ENCODE measurements at regions not wholly inside any gene's neighbourhood (a gene's known extent, or its start where the extent isn't known, plus 50 kb on each side); places are given as distances from the start of the nearest gene placed in this dataset.

- H3K27ac ChIP-seq (ENCODE audit: control insufficient read depth, insufficient read depth): no peak overlapping the region
- FAIRE-seq (no peak), ATAC-seq (no peak), DNase-seq (ENCODE audit: low read depth, low spot score) (no peak)
- H2AFZ ChIP-seq (ENCODE audit: control insufficient read depth, low read depth, low read length): no peak overlapping the region
- RAD21 ChIA-PET (ENCODE audit: unreplicated experiment): no interaction called here
- no peaks in the 10 kb centered on the region for H3K36me3 ChIP-seq (ENCODE audit: control insufficient read depth in 2 of 2, insufficient read depth in 2 of 2, low read length in 1 of 2)
- 19% methylated on average over 2 of the region's 2 CpGs for WGBS (ENCODE audit: insufficient coverage, insufficient replicate concordance, low lambda C conversion rate, missing lambda C conversion rate)
- H3K27me3 ChIP-seq (replicated peaks in 1 of 2; ENCODE audit: control insufficient read depth in 2 of 2, insufficient read depth in 2 of 2, low read length in 1 of 2): no peaks in the 10 kb centered on the region
- H3K9me3 ChIP-seq (replicated peaks; ENCODE audit: control insufficient read depth, insufficient read depth, low read length): no peaks in the 10 kb centered on the region
- no peak overlapping the region for H3K4me2 ChIP-seq (ENCODE audit: control insufficient read depth, insufficient read depth)
- no peak for TF ChIP-seq CBFB (IDR thresholded peaks at IDR 0.05; ENCODE audit: low read depth)
- TF ChIP-seq FOXM1 (IDR thresholded peaks at IDR 0.05; ENCODE audit: low read depth, low read length): no peak
- no peak for TF ChIP-seq ZBTB11 (CRISPR knock-in tag; IDR thresholded peaks at IDR 0.05)
- TF ChIP-seq SIN3A (IDR thresholded peaks at IDR 0.05; ENCODE audit: low read depth, low read length): no peak
- TF ChIP-seq SMAD5 (IDR thresholded peaks at IDR 0.05; ENCODE audit: low read depth): no peak
- no peak for TF ChIP-seq POLR2AphosphoS2 (IDR thresholded peaks at IDR 0.05; ENCODE audit: low read depth, low read length)
- no peak for TF ChIP-seq NR2C1 (IDR thresholded peaks at IDR 0.05)
- TF ChIP-seq PKNOX1 (IDR thresholded peaks at IDR 0.05): no peak
- TF ChIP-seq POLR2AphosphoS5 (IDR thresholded peaks at IDR 0.05; ENCODE audit: low read length): no peak
- no peak for TF ChIP-seq ZNF384 (IDR thresholded peaks at IDR 0.05; ENCODE audit: borderline replicate concordance, low read depth, low read length)
- no peak for TF ChIP-seq MXI1 (IDR thresholded peaks at IDR 0.05; ENCODE audit: low read depth, low read length)
- no peak for TF ChIP-seq RFX5 (IDR thresholded peaks at IDR 0.05; ENCODE audit: low read depth, low read length)
- TF ChIP-seq ATF7 (IDR thresholded peaks at IDR 0.05; ENCODE audit: low read depth): no peak
- SMC1A ChIA-PET (ENCODE audit: uncharacterized antibody, unreplicated experiment): no interaction called here
- intact Hi-C loops (cut with micrococcal nuclease; ENCODE audit: unreplicated experiment): no loop called here
- in situ Hi-C loops (cut with MboI): no loop called here
- no peaks in the 10 kb centered on the region for H4K20me1 ChIP-seq (ENCODE audit: control insufficient read depth, insufficient read depth)
- H3K4me3 ChIP-seq: no peak overlapping the region
- no peak overlapping the region for H3K9ac ChIP-seq (ENCODE audit: control insufficient read depth, insufficient read depth, low read length)
- no peaks in the 10 kb centered on the region for H3K79me2 ChIP-seq (ENCODE audit: control insufficient read depth, insufficient read depth, low read length)
- POLR2A ChIA-PET: no interaction called here
- CTCF ChIA-PET: no interaction called here
- BruUV-seq (replicated peaks): no TSS peak
- no peaks in the 10 kb centered on the region for H3K4me1 ChIP-seq (ENCODE audit: control insufficient read depth, insufficient read depth, low read length)
Observed at GRCh38 chr5:152990217-152990616, 500.3 kb upstream of the GRIA1 start.
